ENCODE measurements at regions not wholly inside any gene's neighbourhood (a gene's known extent, or its start where the extent isn't known, plus 50 kb on each side); places are given as distances from the start of the nearest gene placed in this dataset.
"Not testable (repeated sequence)": the region's sequence is repeated elsewhere in the genome, so short reads cannot be mapped to it uniquely, and the experiment has no call there.

- no peak overlapping the region for H3K4me3 Mint-ChIP-seq (ENCODE audit: unreplicated experiment)
- no peaks in the 10 kb centered on the region for H3K36me3 Mint-ChIP-seq (ENCODE audit: low read depth, unreplicated experiment)
- no peaks in the 10 kb centered on the region for H3K27me3 Mint-ChIP-seq (ENCODE audit: unreplicated experiment)
- peaks cover 14% of the 10 kb centered on the region for H3K4me1 Mint-ChIP-seq (ENCODE audit: unreplicated experiment)
- no peaks in the 10 kb centered on the region for H3K9me3 Mint-ChIP-seq (ENCODE audit: unreplicated experiment)
- DNase-seq (ENCODE audit: low spot score) = no peak
- no peak overlapping the region for H3K27ac Mint-ChIP-seq (ENCODE audit: unreplicated experiment)
- TF ChIP-seq, protein P1, sequence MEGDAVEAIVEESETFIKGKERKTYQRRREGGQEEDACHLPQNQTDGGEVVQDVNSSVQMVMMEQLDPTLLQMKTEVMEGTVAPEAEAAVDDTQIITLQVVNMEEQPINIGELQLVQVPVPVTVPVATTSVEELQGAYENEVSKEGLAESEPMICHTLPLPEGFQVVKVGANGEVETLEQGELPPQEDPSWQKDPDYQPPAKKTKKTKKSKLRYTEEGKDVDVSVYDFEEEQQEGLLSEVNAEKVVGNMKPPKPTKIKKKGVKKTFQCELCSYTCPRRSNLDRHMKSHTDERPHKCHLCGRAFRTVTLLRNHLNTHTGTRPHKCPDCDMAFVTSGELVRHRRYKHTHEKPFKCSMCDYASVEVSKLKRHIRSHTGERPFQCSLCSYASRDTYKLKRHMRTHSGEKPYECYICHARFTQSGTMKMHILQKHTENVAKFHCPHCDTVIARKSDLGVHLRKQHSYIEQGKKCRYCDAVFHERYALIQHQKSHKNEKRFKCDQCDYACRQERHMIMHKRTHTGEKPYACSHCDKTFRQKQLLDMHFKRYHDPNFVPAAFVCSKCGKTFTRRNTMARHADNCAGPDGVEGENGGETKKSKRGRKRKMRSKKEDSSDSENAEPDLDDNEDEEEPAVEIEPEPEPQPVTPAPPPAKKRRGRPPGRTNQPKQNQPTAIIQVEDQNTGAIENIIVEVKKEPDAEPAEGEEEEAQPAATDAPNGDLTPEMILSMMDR (IDR thresholded peaks at IDR 0.05; ENCODE audit: unreplicated experiment) = no peak
Measured at GRCh38 chr4:54837576-54838140, 179.9 kb downstream of the KIT start.

GRCh38 chr4:54828361-54828760 lies 170.6 kb downstream of the KIT start:
- H3K9me3 Mint-ChIP-seq (ENCODE audit: unreplicated experiment); H3K27ac Mint-ChIP-seq (ENCODE audit: unreplicated experiment); H3K36me3 Mint-ChIP-seq (ENCODE audit: low read depth, unreplicated experiment); H3K4me1 Mint-ChIP-seq (ENCODE audit: unreplicated experiment); H3K27me3 Mint-ChIP-seq (ENCODE audit: unreplicated experiment); DNase-seq (ENCODE audit: low spot score); H3K4me3 Mint-ChIP-seq (ENCODE audit: unreplicated experiment): not testable (repeated sequence)

DNA sequence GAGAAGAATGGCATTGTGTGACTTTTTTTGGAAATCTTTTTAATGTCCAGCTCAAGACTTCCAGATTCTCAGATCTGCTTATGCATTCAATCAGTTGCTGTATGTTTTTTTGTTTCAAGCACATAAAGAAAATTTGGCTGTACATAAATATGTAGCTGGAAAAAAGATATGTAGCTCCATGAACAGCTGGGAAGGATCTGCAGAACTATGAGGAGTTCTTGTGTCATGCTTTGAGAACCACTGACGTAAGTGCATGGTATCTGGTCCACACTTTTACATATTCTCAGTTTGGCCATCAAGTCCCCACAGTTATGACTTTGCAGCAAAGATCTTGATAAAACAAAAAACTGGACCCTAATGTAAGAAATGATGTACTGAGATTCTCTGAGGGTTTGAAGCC lies 165.9 kb downstream of the KIT start:
- Mint-ChIP-seq H3K27me3 (ENCODE audit: unreplicated experiment) (no peaks in the 10 kb centered on the region), H3K9me3 (ENCODE audit: unreplicated experiment) (no peaks in the 10 kb centered on the region), H3K27ac (ENCODE audit: unreplicated experiment) (no peak overlapping the region), H3K4me1 (ENCODE audit: unreplicated experiment) (peaks cover 6% of the 10 kb centered on the region), H3K36me3 (ENCODE audit: low read depth, unreplicated experiment) (peaks cover 3% of the 10 kb centered on the region), H3K4me3 (ENCODE audit: unreplicated experiment) (no peak overlapping the region)
- TF ChIP-seq, protein P1 (IDR thresholded peaks at IDR 0.05; ENCODE audit: unreplicated experiment) = no peak
- DNase-seq (ENCODE audit: low spot score) = no peak

GRCh38 chr4:54819034-54819433 lies 161.3 kb downstream of the KIT start:
- H3K4me1 Mint-ChIP-seq (ENCODE audit: unreplicated experiment) = peaks cover 12% of the 10 kb centered on the region
- TF ChIP-seq, protein P1 (IDR thresholded peaks at IDR 0.05; ENCODE audit: unreplicated experiment) = no peak
- no peaks in the 10 kb centered on the region for H3K36me3 Mint-ChIP-seq (ENCODE audit: low read depth, unreplicated experiment)
- no peaks in the 10 kb centered on the region for H3K9me3 Mint-ChIP-seq (ENCODE audit: unreplicated experiment)
- H3K4me3 Mint-ChIP-seq (ENCODE audit: unreplicated experiment) = no peak overlapping the region
- no peaks in the 10 kb centered on the region for H3K27me3 Mint-ChIP-seq (ENCODE audit: unreplicated experiment)
- H3K27ac Mint-ChIP-seq (ENCODE audit: unreplicated experiment) = no peak overlapping the region
- no peak for DNase-seq (ENCODE audit: low spot score)

DNA sequence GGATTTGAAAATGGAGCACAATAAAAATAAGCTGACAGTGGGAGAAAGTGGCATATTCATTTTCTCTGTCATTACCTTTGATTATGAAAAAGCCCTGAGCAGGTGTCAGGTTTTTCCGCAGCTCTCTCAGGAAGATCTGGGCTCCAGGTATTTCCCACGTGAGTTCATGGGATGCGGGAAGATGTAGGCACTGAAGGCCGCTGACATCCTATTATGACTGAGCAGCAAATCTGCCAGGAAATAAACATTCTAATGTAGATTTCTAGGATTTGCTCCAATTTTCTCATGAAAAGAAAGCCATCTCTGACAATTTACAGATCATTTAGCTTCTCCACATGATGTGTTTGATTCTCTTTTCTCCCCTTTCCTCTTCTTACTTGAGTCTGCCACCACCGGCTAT lies 160.7 kb downstream of the KIT start:
- no peaks in the 10 kb centered on the region for H3K27me3 Mint-ChIP-seq (ENCODE audit: unreplicated experiment)
- H3K4me3 Mint-ChIP-seq (ENCODE audit: unreplicated experiment) = no peak overlapping the region
- H3K27ac Mint-ChIP-seq (ENCODE audit: unreplicated experiment) = no peak overlapping the region
- no peak for DNase-seq (ENCODE audit: low spot score)
- H3K9me3 Mint-ChIP-seq (ENCODE audit: unreplicated experiment) = no peaks in the 10 kb centered on the region
- TF ChIP-seq, protein P1 (IDR thresholded peaks at IDR 0.05; ENCODE audit: unreplicated experiment) = no peak
- H3K4me1 Mint-ChIP-seq (ENCODE audit: unreplicated experiment) = peaks cover 12% of the 10 kb centered on the region
- H3K36me3 Mint-ChIP-seq (ENCODE audit: low read depth, unreplicated experiment) = no peaks in the 10 kb centered on the region

Measured in endothelial cell (in vitro differentiated cells).